HG03175 (cell line): ENCODE measurements at regions not wholly inside any gene's neighbourhood (a gene's known extent, or its start where the extent isn't known, plus 50 kb on each side); places are given as distances from the start of the nearest gene placed in this dataset.
A peak's percentile ranks its signal among the peaks of the same experiment; 100 is the strongest.
"Not testable (repeated sequence)": the region's sequence is repeated elsewhere in the genome, so short reads cannot be mapped to it uniquely, and the experiment has no call there.

Experiments
- ATAC-seq: cut with Tn5 transposase; IDR thresholded peaks from one replicate; pipeline ENCODE4 v1.9.1; 2021; ENCODE audit warnings: mild to moderate bottlenecking, moderate library complexity; ENCODE audit not compliant: unreplicated experiment

- ATAC-seq, result no peak
Observed at GRCh38 chr5:17398866-17399835, 98.9 kb upstream of the TAF11L2 start.

- ATAC-seq, result no peak
Observed at GRCh38 chr5:17399931-17400330, 98.1 kb upstream of the TAF11L2 start.

GRCh38 chr5:17400724-17401469 is 97.1 kb upstream of the TAF11L2 start:
- ATAC-seq, result no peak

DNA sequence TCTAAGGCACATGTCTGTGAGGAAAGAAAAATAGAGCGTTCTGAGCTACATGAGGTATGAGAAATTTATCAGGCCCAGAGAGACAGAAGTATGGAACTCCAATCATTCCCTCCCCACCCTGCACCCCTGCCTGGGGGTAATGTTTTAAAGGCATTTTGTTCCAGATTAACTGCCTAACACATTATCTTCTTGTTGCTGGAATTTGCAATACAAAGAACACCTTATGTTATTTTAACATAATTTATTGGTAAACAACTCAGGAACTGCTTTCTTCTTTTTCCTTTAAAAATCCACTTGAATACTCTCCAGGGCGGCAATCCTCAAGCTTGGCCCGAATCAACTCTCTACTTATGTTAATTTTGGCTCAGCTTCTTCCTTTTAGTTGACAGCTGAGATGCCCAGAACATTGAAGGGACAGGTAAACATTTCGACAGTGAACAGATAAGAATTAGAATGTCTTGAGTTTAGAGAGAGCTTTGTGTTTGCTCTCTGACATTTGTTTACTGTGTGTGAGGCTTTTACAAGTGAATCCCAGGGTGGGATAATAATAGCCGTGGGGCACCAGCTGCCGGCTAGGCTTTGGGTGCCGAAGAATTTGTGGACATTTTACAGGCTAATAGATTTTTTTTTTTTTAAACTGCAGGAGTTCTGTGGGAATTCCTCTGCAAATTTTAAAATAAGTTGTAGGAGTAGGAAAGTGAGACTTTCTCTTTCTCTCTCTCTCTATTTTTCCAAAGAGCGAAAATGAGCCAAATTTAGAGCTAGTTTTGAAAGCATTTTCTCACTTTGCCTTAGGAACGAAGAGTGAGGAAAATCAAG is 96.4 kb upstream of the TAF11L2 start:
- no peak for ATAC-seq

DNA sequence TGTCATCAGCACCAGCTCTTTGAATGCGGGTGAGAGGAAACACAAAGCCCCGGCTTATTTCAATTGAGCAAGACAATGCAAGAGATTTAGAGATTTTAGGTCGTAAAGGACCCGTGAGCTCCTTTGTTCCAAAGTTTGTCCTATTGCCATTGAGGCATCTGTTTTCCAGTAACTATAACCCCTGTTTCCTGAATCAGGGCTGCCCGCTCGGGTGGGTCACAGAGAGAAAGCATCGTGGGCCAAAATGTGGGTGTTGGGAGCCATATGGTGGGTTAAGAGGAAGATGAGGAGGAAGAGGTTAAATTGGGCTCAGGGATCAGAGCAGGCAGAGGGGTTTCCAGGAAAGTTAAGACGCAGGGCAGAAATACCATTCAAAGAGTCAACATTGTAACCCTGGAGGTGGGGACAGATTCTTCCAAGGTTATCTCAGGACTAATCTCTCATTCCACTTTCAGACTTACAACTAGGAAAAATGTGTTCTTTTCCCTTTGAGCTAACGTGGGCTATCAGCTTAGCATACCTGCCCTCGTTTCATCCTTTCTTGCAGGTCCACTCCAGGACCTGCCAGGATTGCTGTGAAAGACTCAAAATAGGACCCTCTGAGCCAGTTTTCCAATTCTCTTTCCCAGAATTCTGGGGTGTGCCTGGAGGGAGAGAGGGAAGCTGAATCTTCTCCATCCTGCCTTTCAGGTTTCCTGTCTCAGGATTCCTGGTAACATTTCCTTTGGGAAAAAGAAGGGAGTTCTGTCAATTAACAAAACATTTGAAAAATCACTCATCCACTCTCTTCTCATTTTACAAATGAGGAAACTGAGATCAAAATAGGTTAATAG is 95.5 kb upstream of the TAF11L2 start:
- ATAC-seq, result no peak

DNA sequence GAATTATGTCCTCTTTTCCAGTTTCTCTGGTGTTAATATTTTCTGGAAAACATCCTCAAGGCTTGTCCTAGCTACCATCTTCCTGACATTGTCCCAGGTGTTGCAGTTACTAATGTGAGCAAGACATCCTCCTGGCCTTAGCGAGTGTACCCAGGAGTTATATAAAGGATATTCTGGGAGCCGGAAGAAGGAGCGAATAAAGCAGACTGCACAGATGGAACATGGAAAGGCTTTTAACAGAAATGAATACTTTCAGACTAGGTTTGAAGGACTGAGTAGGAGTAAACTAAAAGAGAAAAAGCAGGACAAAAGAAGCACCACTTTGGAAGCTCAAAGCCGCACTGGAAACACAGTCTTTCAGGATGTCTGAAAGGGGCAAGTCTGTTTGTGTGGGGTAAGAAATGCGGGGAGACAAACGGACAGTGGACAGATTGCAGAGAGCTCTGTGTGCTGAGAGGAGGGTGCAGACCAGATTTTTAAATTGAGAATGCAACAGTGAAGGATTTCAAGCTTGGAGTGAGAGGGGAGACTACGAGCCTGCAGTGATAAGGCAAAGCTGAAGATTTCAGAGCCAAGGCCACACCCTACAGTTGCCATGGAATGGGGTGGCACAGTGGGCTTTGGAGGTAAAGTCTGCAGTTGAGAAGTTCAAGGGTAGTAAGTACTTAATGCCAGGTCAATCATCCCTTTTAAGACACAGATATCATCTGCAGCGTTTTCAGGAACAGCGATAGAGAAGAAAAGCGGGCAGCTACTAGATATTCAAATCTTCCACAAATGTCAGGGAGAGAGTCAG is 94.1 kb upstream of the TAF11L2 start:
- no peak for ATAC-seq

GRCh38 chr5:17405976-17406375 is 92.1 kb upstream of the TAF11L2 start:
- ATAC-seq, result no peak

DNA sequence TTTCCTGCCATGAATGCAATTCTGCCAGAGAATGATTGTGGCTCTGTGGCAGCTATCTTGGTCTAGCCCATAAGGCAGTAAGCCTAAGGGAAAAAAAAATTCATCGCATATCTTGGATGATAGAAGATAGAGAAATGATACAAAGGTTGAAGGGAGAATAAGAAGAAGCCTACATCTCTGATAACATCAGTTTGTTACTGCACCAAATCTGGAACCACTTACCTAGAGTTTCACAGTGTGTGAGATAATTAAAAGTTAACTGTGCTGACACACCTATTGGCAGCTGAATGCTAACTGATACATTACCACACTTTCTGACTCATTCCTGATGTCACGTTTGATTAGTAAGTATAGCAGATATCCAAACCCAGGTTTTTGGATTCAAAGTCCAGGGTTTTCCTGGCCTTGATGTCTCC is 91.6 kb upstream of the TAF11L2 start:
- no peak for ATAC-seq

DNA sequence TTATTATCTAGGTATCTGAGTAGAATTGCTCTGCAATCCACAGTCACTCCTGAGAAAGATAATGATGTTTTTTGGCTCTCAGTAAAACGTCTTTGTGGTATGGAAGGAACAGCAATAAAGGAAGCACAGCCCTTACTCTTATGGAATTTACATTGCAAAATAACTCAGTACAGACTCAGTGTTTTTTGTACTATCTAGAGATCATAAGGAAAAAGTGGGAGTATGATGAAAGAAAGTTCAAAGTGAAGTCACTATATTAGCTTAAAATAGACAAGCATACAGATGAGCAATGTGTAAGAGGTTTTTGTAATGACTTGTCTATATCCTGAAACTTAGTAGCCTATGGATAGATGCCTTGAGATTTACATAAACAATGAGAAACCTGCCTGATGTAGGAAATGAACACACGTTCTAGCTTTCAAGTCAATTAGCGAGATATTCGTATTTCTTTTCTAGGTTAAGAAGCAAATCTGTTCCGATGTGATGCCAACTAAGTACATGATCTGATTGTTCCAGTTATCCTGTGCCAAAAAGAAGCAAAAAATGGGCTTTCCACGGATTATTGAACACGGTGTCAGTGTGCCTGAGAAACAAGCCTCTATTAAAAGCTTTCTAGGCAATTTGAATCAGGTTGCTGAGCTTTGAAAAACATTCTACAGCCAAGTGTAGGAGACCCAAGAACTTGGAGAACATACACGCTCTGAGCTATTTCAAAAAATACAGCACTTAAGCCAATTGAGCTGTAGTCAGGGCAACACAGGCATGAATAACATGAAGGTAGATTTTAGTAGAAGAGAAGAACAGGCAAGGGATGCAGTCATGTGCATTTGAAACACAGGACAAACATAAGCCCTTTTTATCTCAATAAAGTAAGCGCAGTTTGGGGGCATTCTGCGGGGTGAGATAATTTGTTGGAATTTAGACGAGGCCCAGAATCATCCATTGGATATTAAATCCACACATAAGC is 86.3 kb upstream of the TAF11L2 start:
- no peak for ATAC-seq

DNA sequence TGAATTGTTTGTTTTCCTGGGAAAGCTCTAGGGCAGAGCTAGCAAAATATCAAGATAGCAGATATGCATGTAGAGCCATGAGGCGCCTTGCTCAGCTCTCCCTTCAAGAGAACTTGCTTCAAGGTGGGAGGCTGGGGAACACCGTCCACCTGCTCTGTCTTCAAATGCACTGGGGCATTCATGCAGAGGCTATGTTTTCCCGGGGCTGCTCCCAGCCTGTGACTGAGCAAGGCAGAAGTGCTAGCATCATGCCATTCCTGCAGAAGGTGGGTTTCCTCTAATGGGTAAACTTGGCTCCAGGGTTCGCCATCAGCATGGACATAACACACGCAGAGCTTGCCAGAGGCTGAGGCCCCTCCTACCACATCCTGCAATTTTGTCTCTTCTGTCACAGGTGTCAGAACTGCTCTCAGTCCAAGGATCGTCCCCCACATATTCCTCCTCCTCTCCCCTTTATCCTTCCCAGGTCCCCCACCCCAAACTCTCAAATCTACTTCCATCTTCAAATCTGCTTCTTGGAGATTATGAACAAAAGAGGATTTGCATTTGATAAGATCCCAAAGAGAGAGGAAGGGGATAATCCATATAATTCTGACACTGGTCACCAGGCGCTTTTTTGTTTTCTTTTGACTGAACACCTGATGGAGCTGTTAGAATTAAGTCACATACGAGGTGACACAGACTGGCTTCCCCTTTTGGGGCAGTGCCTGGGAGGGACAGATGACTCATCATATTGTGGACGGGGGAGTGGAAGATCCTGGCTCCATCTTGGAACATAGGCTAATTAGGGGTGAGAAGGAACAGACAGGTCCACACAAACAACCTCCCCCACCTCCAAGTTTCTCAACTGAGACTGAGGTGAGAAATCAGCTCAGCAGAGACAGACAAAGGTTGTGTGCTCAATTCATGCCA is 85.0 kb upstream of the TAF11L2 start:
- peak; percentile 50 for ATAC-seq

GRCh38 chr5:17413691-17414090 is 84.3 kb upstream of the TAF11L2 start:
- ATAC-seq, result no peak

DNA sequence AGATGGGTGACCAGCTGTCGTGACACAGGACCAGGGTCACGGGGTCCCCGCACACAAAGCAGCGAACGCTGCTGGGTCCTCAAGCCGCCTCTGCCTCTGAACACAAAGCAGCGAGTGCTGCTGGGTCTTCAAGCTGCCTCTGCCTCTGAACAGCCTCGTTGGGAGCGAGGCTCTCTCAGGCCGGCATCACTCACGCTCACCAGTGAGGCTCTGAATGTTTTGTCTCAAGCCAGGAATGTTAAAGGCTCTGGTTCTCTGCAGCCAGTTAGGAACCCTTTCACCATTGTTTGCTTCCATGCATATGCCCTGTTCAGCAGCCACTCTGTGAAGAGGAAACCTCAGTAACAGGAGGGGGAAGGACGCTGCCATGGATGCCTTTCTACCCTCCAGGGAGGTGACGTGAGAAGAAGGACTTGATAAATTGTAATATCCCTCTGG is 82.7 kb upstream of the TAF11L2 start:
- no peak for ATAC-seq

- ATAC-seq, result not testable (repeated sequence)
Observed at GRCh38 chr5:17416374-17416773, 81.7 kb upstream of the TAF11L2 start.

- no peak for ATAC-seq
Observed at GRCh38 chr5:17424674-17425073, 73.4 kb upstream of the TAF11L2 start.

DNA sequence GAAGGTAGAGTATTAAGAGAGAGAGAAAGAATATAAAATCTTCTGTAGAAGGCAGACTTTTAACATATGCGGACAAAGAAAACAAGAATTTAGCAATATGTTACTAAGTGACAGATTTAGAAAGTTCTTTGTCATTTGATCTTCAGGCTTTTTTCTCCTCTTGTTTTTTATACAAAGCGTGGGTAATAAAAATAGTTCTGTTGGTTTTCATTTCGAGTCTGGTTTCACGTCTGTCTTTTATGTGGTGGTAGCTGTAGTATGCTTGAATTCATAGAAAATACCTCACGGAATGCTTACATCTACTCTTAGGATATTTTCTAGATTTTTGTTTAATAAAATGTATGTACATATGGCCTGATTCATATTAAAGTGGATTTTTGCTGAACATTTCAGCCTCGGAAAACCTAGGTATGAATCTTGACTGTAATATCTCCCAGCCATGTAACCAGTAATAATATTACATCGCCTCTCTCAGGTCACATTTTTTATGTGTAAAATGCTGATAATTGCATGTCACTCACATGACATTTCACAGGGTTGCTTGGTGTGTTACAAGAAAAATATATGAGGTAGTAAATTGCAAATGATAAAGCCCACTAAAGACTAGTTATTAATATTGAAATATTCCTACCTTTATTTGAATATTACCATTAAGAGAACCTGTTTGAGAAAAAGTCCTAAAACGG is 72.5 kb upstream of the TAF11L2 start:
- no peak for ATAC-seq

GRCh38 chr5:17426104-17426749 is 71.8 kb upstream of the TAF11L2 start:
- peak; percentile 76 for ATAC-seq
